H9 (cell line): ENCODE measurements at regions not wholly inside any gene's neighbourhood (a gene's known extent, or its start where the extent isn't known, plus 50 kb on each side); places are given as distances from the start of the nearest gene placed in this dataset.

Experiments used
- DNase-seq: peaks from one replicate; pipeline ENCODE4 v3.0.0-alpha.2; 2017
- H2AFZ ChIP-seq: one replicate; pipeline ENCODE4 v1.6.1; 2013; ENCODE audit warnings: mild to moderate bottlenecking, low read length, control low read depth, moderate library complexity
- H2AK5ac ChIP-seq: 2 replicates; pipeline ENCODE4 v1.6.1; 2013; ENCODE audit warnings: low read length, control low read depth, mixed read lengths; ENCODE audit not compliant: insufficient read length
- H2BK120ac ChIP-seq: one replicate; pipeline ENCODE4 v1.6.1; 2013; ENCODE audit warnings: low read depth, mild to moderate bottlenecking, low read length, control low read depth, inconsistent platforms; ENCODE audit not compliant: poor library complexity, severe bottlenecking
- H2BK12ac ChIP-seq: 2 replicates; pipeline ENCODE4 v1.6.1; 2013; ENCODE audit warnings: low read length, control low read depth, mixed read lengths, low read depth; ENCODE audit not compliant: insufficient read length
- H2BK15ac ChIP-seq: 2 replicates; pipeline ENCODE4 v1.6.1; 2013; ENCODE audit warnings: low read depth, low read length, control low read depth
- H2BK20ac ChIP-seq: one replicate; pipeline ENCODE4 v1.6.1; 2013; ENCODE audit warnings: low read depth, mild to moderate bottlenecking, low read length, control low read depth, inconsistent platforms; ENCODE audit not compliant: poor library complexity, severe bottlenecking
- H2BK5ac ChIP-seq: 2 replicates; pipeline ENCODE4 v1.6.1; 2013; ENCODE audit warnings: low read length, control low read depth, mixed read lengths; ENCODE audit not compliant: insufficient read length
- H3K14ac ChIP-seq: 2 replicates; pipeline ENCODE4 v1.6.1; 2013; ENCODE audit warnings: low read length, control low read depth; ENCODE audit not compliant: insufficient read depth
- H3K18ac ChIP-seq: 2 replicates; pipeline ENCODE4 v1.6.1; 2013; ENCODE audit warnings: low read depth, mild to moderate bottlenecking, mixed read lengths, low read length, control low read depth; ENCODE audit not compliant: insufficient read length
- H3K23ac ChIP-seq: 2 replicates; pipeline ENCODE4 v1.6.1; 2013; ENCODE audit warnings: low read length, control low read depth, mixed read lengths, low read depth; ENCODE audit not compliant: insufficient read length
- H3K23me2 ChIP-seq: 2 replicates; pipeline ENCODE4 v1.6.1; 2013; ENCODE audit warnings: low read depth, mild to moderate bottlenecking, mixed read lengths, low read length, control low read depth; ENCODE audit not compliant: insufficient read length, poor library complexity, severe bottlenecking
- H3K27ac ChIP-seq: 2 replicates; pipeline ENCODE4 v1.5.1; 2013; ENCODE audit warnings: low read length, control low read depth, mixed read lengths, low read depth; ENCODE audit not compliant: insufficient read length
- H3K27me3 ChIP-seq: 2 replicates; pipeline ENCODE4 v1.6.1; 2013; ENCODE audit warnings: low read length, control low read depth, inconsistent platforms; ENCODE audit not compliant: insufficient read depth
- H3K4ac ChIP-seq: 2 replicates; pipeline ENCODE4 v1.6.1; 2013; ENCODE audit warnings: low read depth, mild to moderate bottlenecking, control low read depth, inconsistent platforms, low read length, moderate library complexity
- H3K4me1 ChIP-seq: 2 replicates; pipeline ENCODE4 v1.6.1; 2013; ENCODE audit warnings: low read length, control low read depth, inconsistent platforms; ENCODE audit not compliant: insufficient read depth
- H3K4me2 ChIP-seq: 2 replicates; pipeline ENCODE4 v1.6.1; 2013; ENCODE audit warnings: low read length, control low read depth, mixed read lengths; ENCODE audit not compliant: insufficient read length, insufficient read depth
- H3K56ac ChIP-seq: 2 replicates; pipeline ENCODE4 v1.6.1; 2013; ENCODE audit warnings: low read depth, mild to moderate bottlenecking, mixed read lengths, low read length, control low read depth; ENCODE audit not compliant: insufficient read length
- H3K79me1 ChIP-seq: 2 replicates; pipeline ENCODE4 v1.6.1; 2013; ENCODE audit warnings: low read depth, mild to moderate bottlenecking, moderate library complexity, low read length, control low read depth, inconsistent platforms; ENCODE audit not compliant: insufficient read depth, poor library complexity, severe bottlenecking
- H3K79me2 ChIP-seq: 2 replicates; pipeline ENCODE4 v1.6.1; 2013; ENCODE audit warnings: low read length, control low read depth, inconsistent platforms; ENCODE audit not compliant: insufficient read depth
- H3K9ac ChIP-seq: 2 replicates; pipeline ENCODE4 v1.6.1; 2013; ENCODE audit warnings: low read length, control low read depth, mixed read lengths; ENCODE audit not compliant: insufficient read length; ENCODE audit errors: extremely low read depth
- H3K9me3 ChIP-seq: one replicate; pipeline ENCODE4 v1.6.1; 2013; ENCODE audit warnings: low read depth, low read length, inconsistent platforms; ENCODE audit not compliant: control insufficient read depth
- H3T11ph ChIP-seq: one replicate; pipeline ENCODE4 v1.6.1; 2013; ENCODE audit warnings: mild to moderate bottlenecking, low read length, control low read depth, inconsistent platforms
- H4K20me1 ChIP-seq: one replicate; pipeline ENCODE4 v1.6.1; 2013; ENCODE audit not compliant: control insufficient read depth, insufficient read length, insufficient read depth
- H4K5ac ChIP-seq: 2 replicates; pipeline ENCODE4 v1.6.1; 2013; ENCODE audit warnings: low read depth, mild to moderate bottlenecking, mixed read lengths, low read length, control low read depth; ENCODE audit not compliant: insufficient read length
- H4K8ac ChIP-seq: replicated peaks from 2 replicates; pipeline ENCODE4 v1.6.1; 2013; ENCODE audit warnings: low read length, control low read depth, mixed read lengths, low read depth; ENCODE audit not compliant: insufficient read length
- H4K91ac ChIP-seq: 2 replicates; pipeline ENCODE4 v1.6.1; 2013; ENCODE audit warnings: low read depth, mild to moderate bottlenecking, moderate library complexity, mixed read lengths, low read length, control low read depth; ENCODE audit not compliant: insufficient read length
- H3K27ac Mint-ChIP-seq, 3 experiments: 2 replicates in 2 of 3; 3 replicates in 1 of 3; pipeline ENCODE4 v1.8.0; 2020 to 2021; ENCODE audit warnings: mixed read lengths in 3 of 3, mild to moderate bottlenecking in 1 of 3, moderate library complexity in 1 of 3
- H3K27me3 Mint-ChIP-seq: 2 replicates; pipeline ENCODE4 v1.8.0; 2021; ENCODE audit warnings: low read depth, mild to moderate bottlenecking, moderate library complexity, mixed read lengths
- H3K36me3 Mint-ChIP-seq, 3 experiments: 2 replicates in 2 of 3; 3 replicates in 1 of 3; pipeline ENCODE4 v1.8.0; 2020 to 2021; ENCODE audit warnings: low read depth in 3 of 3, mixed read lengths in 3 of 3; ENCODE audit not compliant: insufficient read depth in 1 of 3
- H3K4me1 Mint-ChIP-seq, 2 experiments: 2 replicates each; pipeline ENCODE4 v1.8.0; 2020; ENCODE audit warnings: mixed read lengths in 2 of 2
- H3K4me3 Mint-ChIP-seq, 2 experiments: 2 replicates in 1 of 2; 3 replicates in 1 of 2; pipeline ENCODE4 v1.8.0; 2020 to 2021; ENCODE audit warnings: mild to moderate bottlenecking in 2 of 2, mixed read lengths in 2 of 2, moderate library complexity in 1 of 2
- H3K9me3 Mint-ChIP-seq, 2 experiments: 2 replicates in 1 of 2; 3 replicates in 1 of 2; pipeline ENCODE4 v1.8.0; 2020; ENCODE audit warnings: mild to moderate bottlenecking in 2 of 2, mixed read lengths in 2 of 2, moderate library complexity in 1 of 2
- CTCF ChIP-seq: fragments of 200-600 bp; sonication (generic); conservative IDR thresholded peaks from 3 replicates; pipeline ENCODE4 v1.8.0; 2021; ENCODE audit warnings: antibody characterized with exemption, mild to moderate bottlenecking
- WGBS: extraction: QIAGEN DNeasy Blood & Tissue Kit; methylation state at CpG from one replicate; pipeline ENCODE4 v1.1.7; 2013; ENCODE audit warnings: missing lambda C conversion rate, low lambda C conversion rate, mixed read lengths; ENCODE audit not compliant: insufficient read length; ENCODE audit errors: extremely low coverage; 5-methylcytosine and 5-hydroxymethylcytosine counted together

GRCh38 chr4:171067422-171067821 is 745.8 kb upstream of the GALNTL6 start:
- TF ChIP-seq CTCF, result no peak; the same call in 2 of the 3 replicates
- Histone ChIP-seq H4K5ac (no peak overlapping the region), H3K79me2 (no peaks in the 10 kb centered on the region), H2BK5ac (no peak overlapping the region), H4K91ac (no peak overlapping the region), H3K23me2 (no peaks in the 10 kb centered on the region), H3K56ac (no peak overlapping the region), H2AK5ac (no peak overlapping the region), H3K4me2 (no peak overlapping the region), H4K8ac (no peak overlapping the region), H3K4me1 (no peaks in the 10 kb centered on the region), H3K9me3 (no peaks in the 10 kb centered on the region), H3K79me1 (no peaks in the 10 kb centered on the region), H2BK120ac (no peak overlapping the region), H4K20me1 (no peaks in the 10 kb centered on the region), H3K4ac (no peak overlapping the region), H3K14ac (no peak overlapping the region), H3T11ph (no peak overlapping the region), H2BK15ac (no peak overlapping the region), H3K9ac (no peak overlapping the region), H2AFZ (no peak overlapping the region), H3K18ac (no peak overlapping the region), H2BK12ac (no peak overlapping the region), H3K23ac (no peak overlapping the region), H3K27me3 (no peaks in the 10 kb centered on the region), H2BK20ac (no peak overlapping the region), H3K27ac (no peak overlapping the region)
- peaks cover 0 to 6% (median 0%) of the 10 kb centered on the region in 3 experiments; a peak in 3 of 7 replicates for H3K36me3 Mint-ChIP-seq
- no peak overlapping the region for H3K4me3 Mint-ChIP-seq
- H3K27me3 Mint-ChIP-seq, result no peaks in the 10 kb centered on the region
- no peaks in the 10 kb centered on the region for H3K4me1 Mint-ChIP-seq
- H3K27ac Mint-ChIP-seq, result no peak overlapping the region
- H3K9me3 Mint-ChIP-seq, result peaks cover 5 to 7% of the 10 kb centered on the region in 2 experiments; a peak in 2 of 5 replicates
- WGBS, result no CpG with 5 or more reads among the region's 1 CpG
- DNase-seq, result no peak
